ENCODE measurements at regions not wholly inside any gene's neighbourhood (a gene's known extent, or its start where the extent isn't known, plus 50 kb on each side); places are given as distances from the start of the nearest gene placed in this dataset.

GRCh38 chr2:134140251-134140661, 113.6 kb upstream of the MGAT5 start:
- TF ChIP-seq ZNF274 (IDR thresholded peaks at IDR 0.05; ENCODE audit: low read depth, low read length) (no peak), SUZ12 (IDR thresholded peaks at IDR 0.05; ENCODE audit: extremely low read depth, insufficient read depth, insufficient read length) (no peak)
